AG04450 (cell line): ENCODE measurements at regions not wholly inside any gene's neighbourhood (a gene's known extent, or its start where the extent isn't known, plus 50 kb on each side); places are given as distances from the start of the nearest gene placed in this dataset.
A peak's percentile ranks its signal among the peaks of the same experiment; 100 is the strongest.

Experiments
- CTCF ChIA-PET: fragments of 300-600, 350-600 bp; formaldehyde crosslinking; extraction: SDS; loops from one replicate; lab custom pipeline; 2022; ENCODE audit warnings: antibody characterized with exemption, inconsistent platforms; lab: Charles Lee
- POLR2A ChIA-PET: fragments of 350-600 bp; formaldehyde crosslinking; extraction: SDS; loops from one replicate; lab custom pipeline; 2021; ENCODE audit warnings: antibody characterized with exemption, inconsistent platforms; lab: Yijun Ruan, JAX
- DNase-seq: peaks from one replicate; pipeline ENCODE4 v3.0.0-alpha.2; 2011; ENCODE audit warnings: low read depth, low spot score
- H3K27ac ChIP-seq: one replicate; pipeline ENCODE4 v1.5.1; 2012; ENCODE audit warnings: low read depth, low read length, control low read depth
- H3K27me3 ChIP-seq: one replicate; pipeline ENCODE4 v1.6.0; 2012; ENCODE audit warnings: low read length; ENCODE audit not compliant: control insufficient read depth, insufficient read depth
- H3K4me3 ChIP-seq: 2 replicates; pipeline ENCODE4 v1.5.1; 2011; ENCODE audit warnings: mild to moderate bottlenecking, low read depth, low read length, control low read depth
- H3K9me3 ChIP-seq: 2 replicates; pipeline ENCODE4 v1.5.1; 2012; ENCODE audit warnings: low read length; ENCODE audit not compliant: control insufficient read depth, insufficient read depth
- CTCF ChIP-seq: IDR thresholded peaks from 2 replicates; pipeline ENCODE4 v1.5.1; 2011; ENCODE audit warnings: low read depth, low read length, control low read depth, inconsistent platforms

- H3K27me3 ChIP-seq = no peaks in the 10 kb centered on the region
- no peak for TF ChIP-seq CTCF
- no peaks in the 10 kb centered on the region for H3K9me3 ChIP-seq
- CTCF ChIA-PET = interaction anchor here (0.8 kb wide), 1 partner anchor 13 kb away, joined by 3 read pairs; no protein-coding TSS in a partner anchor
- no peak overlapping the region for H3K4me3 ChIP-seq
- POLR2A ChIA-PET = interaction anchor here (1.1 kb wide), 1 partner anchor 31 kb away, joined by 3 read pairs; no protein-coding TSS in a partner anchor
- peak overlapping the region; percentile 49 for H3K27ac ChIP-seq
- DNase-seq = no peak
Observed at GRCh38 chr6:78597966-78598365, 269.4 kb upstream of the IRAK1BP1 start.

- Histone ChIP-seq H3K27ac (no peak overlapping the region), H3K9me3 (no peaks in the 10 kb centered on the region), H3K27me3 (no peaks in the 10 kb centered on the region), H3K4me3 (no peak overlapping the region)
- TF ChIP-seq CTCF = no peak
- peak; percentile 81 for DNase-seq
- POLR2A ChIA-PET = interaction anchor here (1.1 kb wide), 1 partner anchor 30 kb away, joined by 3 read pairs; no protein-coding TSS in a partner anchor
- CTCF ChIA-PET = interaction anchor here (1.4 kb wide), 1 partner anchor 11 kb away, joined by 5 read pairs; no protein-coding TSS in a partner anchor
Observed at GRCh38 chr6:78598966-78599365, 268.4 kb upstream of the IRAK1BP1 start.

- TF ChIP-seq CTCF = no peak
- CTCF ChIA-PET = interaction anchor here (1.4 kb wide), 1 partner anchor 11 kb away, joined by 5 read pairs; no protein-coding TSS in a partner anchor
- Histone ChIP-seq H3K4me3 (no peak overlapping the region), H3K9me3 (no peaks in the 10 kb centered on the region), H3K27me3 (no peaks in the 10 kb centered on the region), H3K27ac (no peak overlapping the region)
- no peak for DNase-seq
- POLR2A ChIA-PET = no interaction called here
Observed at GRCh38 chr6:78599526-78599925, 267.8 kb upstream of the IRAK1BP1 start.

- no peak for TF ChIP-seq CTCF
- DNase-seq = peak; percentile 34
- CTCF ChIA-PET = interaction anchor here (1.1 kb wide), 1 partner anchor 9 kb away, joined by 3 read pairs; no protein-coding TSS in a partner anchor
- Histone ChIP-seq H3K27me3 (no peaks in the 10 kb centered on the region), H3K9me3 (no peaks in the 10 kb centered on the region), H3K4me3 (no peak overlapping the region; the same call in 1 of the 2 replicates), H3K27ac (no peak overlapping the region)
- POLR2A ChIA-PET = no interaction called here
Observed at GRCh38 chr6:78605909-78606446, 261.4 kb upstream of the IRAK1BP1 start.

- no peaks in the 10 kb centered on the region for H3K27me3 ChIP-seq
- TF ChIP-seq CTCF = no peak
- H3K27ac ChIP-seq = no peak overlapping the region
- CTCF ChIA-PET = interaction anchor here (1.6 kb wide), 1 partner anchor 1141 kb away, joined by 4 read pairs; no protein-coding TSS in a partner anchor
- no peak for DNase-seq
- no peak overlapping the region for H3K4me3 ChIP-seq
- H3K9me3 ChIP-seq = no peaks in the 10 kb centered on the region
- POLR2A ChIA-PET = interaction anchor here (0.6 kb wide), 1 partner anchor 353 kb away, joined by 4 read pairs; no protein-coding TSS in a partner anchor
Observed at GRCh38 chr6:78607189-78607588, 260.2 kb upstream of the IRAK1BP1 start.
